Tibial artery (tissue), 4 donors: ENCODE measurements at regions not wholly inside any gene's neighbourhood (a gene's known extent, or its start where the extent isn't known, plus 50 kb on each side); places are given as distances from the start of the nearest gene placed in this dataset.

Source experiments
- DNase-seq, 2 donors: peaks; one replicate each; pipeline ENCODE4 v3.0.0-alpha.2; 2019
- H3K27ac ChIP-seq, 2 donors: fragments of 200-600 bp; sonication (generic) in 1 of 2; 1 replicate in 1 of 2; 2 replicates in 1 of 2; pipeline ENCODE4 v1.5.1; 2018 to 2019; ENCODE audit warnings: mild to moderate bottlenecking in 1 of 2
- H3K27me3 ChIP-seq, 2 donors: fragments of 200-600 bp; sonication (generic) in 1 of 2; one replicate each; pipeline versions ENCODE4 v1.5.1 to v1.6.0; 2016 to 2019
- H3K36me3 ChIP-seq, 3 donors: fragments of 200-600 bp; sonication (generic) in 2 of 3; one replicate each; pipeline ENCODE4 v1.5.1; 2016 to 2019; ENCODE audit warnings: mild to moderate bottlenecking in 2 of 3
- H3K4me1 ChIP-seq, 4 donors: fragments of 200-600 bp; sonication (generic) in 2 of 4; 1 replicate in 3 of 4; 2 replicates in 1 of 4; pipeline ENCODE4 v1.5.1; 2016 to 2019
- H3K4me3 ChIP-seq, 2 donors: fragments of 200-600 bp; sonication (generic) in 1 of 2; 1 replicate in 1 of 2; 2 replicates in 1 of 2; pipeline ENCODE4 v1.5.1; 2018 to 2019; ENCODE audit warnings: mild to moderate bottlenecking in 2 of 2
- H3K9me3 ChIP-seq, 3 donors: fragments of 200-600 bp; sonication (generic) in 1 of 3; one replicate each; pipeline ENCODE4 v1.5.1; 2016 to 2019
- intact Hi-C: fragments of 100-400 bp; cut with DNase I; formaldehyde crosslinking; loops from one replicate; pipeline ENCODE4 v1.15.0; 2023; ENCODE audit warnings: low total_unique reads
- TF ChIP-seq, protein P1 (sequence below), 2 experiments: fragments of 200-600 bp in 1 of 2; fragments of 450-650 bp in 1 of 2; IDR thresholded peaks; one replicate each; pipeline ENCODE4 v1.5.1; 2017 to 2019; ENCODE audit warnings: antibody characterized with exemption in 2 of 2, mild to moderate bottlenecking in 1 of 2, moderate library complexity in 1 of 2

DNA sequence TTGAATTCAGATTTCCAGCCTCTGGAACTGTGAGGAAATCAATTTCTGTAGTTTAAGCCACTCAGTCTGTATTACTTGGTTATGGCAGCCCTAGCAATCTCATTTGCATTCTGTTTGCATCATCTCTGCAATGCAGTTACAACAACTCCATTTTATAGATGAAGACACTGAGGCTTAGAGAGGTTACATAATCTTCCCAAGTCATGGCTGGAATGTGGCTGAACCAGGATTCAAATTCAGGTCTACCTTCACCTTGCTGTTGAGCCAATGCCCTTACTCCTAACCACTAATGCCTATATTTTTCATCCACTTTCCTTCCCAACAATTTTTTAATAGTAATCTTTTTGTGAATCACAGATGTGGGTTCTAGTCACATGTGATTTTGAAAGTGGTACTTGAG, 469.8 kb upstream of the CCL2 start:
- Histone ChIP-seq H3K27me3 (peaks cover 0 to 18% of the 10 kb centered on the region in 2 donors), H3K9me3 (no peaks in the 10 kb centered on the region), H3K27ac (no peak overlapping the region), H3K4me1 (no peaks in the 10 kb centered on the region), H3K4me3 (no peak overlapping the region), H3K36me3 (no peaks in the 10 kb centered on the region)
- TF ChIP-seq, protein P1, sequence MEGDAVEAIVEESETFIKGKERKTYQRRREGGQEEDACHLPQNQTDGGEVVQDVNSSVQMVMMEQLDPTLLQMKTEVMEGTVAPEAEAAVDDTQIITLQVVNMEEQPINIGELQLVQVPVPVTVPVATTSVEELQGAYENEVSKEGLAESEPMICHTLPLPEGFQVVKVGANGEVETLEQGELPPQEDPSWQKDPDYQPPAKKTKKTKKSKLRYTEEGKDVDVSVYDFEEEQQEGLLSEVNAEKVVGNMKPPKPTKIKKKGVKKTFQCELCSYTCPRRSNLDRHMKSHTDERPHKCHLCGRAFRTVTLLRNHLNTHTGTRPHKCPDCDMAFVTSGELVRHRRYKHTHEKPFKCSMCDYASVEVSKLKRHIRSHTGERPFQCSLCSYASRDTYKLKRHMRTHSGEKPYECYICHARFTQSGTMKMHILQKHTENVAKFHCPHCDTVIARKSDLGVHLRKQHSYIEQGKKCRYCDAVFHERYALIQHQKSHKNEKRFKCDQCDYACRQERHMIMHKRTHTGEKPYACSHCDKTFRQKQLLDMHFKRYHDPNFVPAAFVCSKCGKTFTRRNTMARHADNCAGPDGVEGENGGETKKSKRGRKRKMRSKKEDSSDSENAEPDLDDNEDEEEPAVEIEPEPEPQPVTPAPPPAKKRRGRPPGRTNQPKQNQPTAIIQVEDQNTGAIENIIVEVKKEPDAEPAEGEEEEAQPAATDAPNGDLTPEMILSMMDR (IDR thresholded peaks at IDR 0.05), result no peak
- intact Hi-C loops, result no loop called here
- DNase-seq, result no peak

DNA sequence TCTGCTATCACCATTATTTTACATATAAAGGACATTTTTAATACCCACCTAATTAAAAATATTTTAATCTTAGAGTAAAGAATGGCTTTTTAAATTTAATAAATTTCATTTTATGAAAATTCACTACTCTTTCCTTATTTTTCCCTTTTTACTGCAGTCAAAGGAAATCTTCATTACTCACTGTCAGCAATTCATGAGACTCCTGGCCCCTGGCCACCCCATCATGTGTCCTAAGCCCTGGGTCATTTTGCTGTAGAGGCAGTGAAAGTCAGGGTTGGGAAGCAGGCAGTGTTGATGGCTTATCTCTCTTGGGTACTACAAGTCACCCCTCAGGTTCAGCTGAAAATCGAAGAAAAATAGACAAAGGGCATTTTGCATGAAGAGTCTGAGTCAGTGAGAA, 468.6 kb upstream of the CCL2 start:
- no peaks in the 10 kb centered on the region for H3K4me1 ChIP-seq

DNA sequence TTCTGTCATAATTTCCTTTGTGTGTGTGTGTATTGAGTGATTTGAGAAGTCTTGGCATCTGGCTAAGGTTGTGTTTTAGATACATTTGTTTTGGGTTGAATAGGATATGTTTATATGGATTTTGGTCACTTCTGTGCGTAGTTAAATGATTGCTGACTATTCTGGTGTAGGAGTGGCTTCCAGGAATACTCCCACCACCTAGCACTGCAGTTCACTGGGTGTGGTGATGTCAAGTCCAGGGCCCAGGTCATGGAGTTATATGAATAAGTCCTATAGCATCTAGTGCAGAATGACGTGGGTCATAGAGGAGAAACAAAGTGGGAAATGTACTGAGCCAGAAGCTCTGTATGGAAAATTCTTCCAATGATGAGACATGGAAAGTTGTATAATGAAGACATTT, 465.4 kb upstream of the CCL2 start:
- Histone ChIP-seq H3K36me3 (no peaks in the 10 kb centered on the region), H3K4me1 (no peaks in the 10 kb centered on the region), H3K27me3 (peaks cover 0 to 9% of the 10 kb centered on the region in 2 donors), H3K27ac (no peak overlapping the region), H3K4me3 (no peak overlapping the region), H3K9me3 (no peaks in the 10 kb centered on the region)
- no peak for DNase-seq
- TF ChIP-seq, protein P1 (IDR thresholded peaks at IDR 0.05), result no peak
- intact Hi-C loops, result no loop called here

More for the DNA sequence above, 468.6 kb upstream of the CCL2 start:
- peak; percentile 66 to 68 for DNase-seq
- Histone ChIP-seq H3K27ac (no peak overlapping the region), H3K9me3 (no peaks in the 10 kb centered on the region), H3K4me3 (no peak overlapping the region), H3K27me3 (peaks cover 0 to 9% of the 10 kb centered on the region in 2 donors), H3K36me3 (no peaks in the 10 kb centered on the region)
- TF ChIP-seq, protein P1 (IDR thresholded peaks at IDR 0.05), result no peak
- intact Hi-C loops, result no loop called here

DNA sequence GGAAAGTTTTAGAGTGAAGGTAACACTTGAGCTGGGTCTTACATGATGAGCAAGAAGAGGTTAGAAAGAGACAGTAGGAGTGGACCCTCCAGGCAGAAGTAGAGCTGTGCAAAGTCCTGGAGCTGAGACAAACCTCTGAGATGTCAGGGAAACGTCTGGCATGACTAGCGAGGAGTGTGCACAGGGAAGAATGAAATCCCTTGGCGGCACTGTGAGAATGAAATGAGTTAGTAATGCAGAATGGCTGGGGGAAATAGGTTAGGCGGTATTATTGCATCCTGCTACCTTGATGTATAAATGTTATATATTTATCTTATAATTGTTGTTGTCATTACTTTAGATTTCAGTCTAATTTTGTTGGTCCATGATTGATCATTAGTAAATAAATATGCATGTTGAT, 457.9 kb upstream of the CCL2 start:
- Histone ChIP-seq H3K9me3 (no peaks in the 10 kb centered on the region), H3K27me3 (no peaks in the 10 kb centered on the region), H3K4me3 (no peak overlapping the region), H3K27ac (no peak overlapping the region), H3K36me3 (no peaks in the 10 kb centered on the region), H3K4me1 (no peaks in the 10 kb centered on the region)
- TF ChIP-seq, protein P1 (IDR thresholded peaks at IDR 0.05), result no peak
- intact Hi-C loops, result no loop called here
- DNase-seq, result no peak

DNA sequence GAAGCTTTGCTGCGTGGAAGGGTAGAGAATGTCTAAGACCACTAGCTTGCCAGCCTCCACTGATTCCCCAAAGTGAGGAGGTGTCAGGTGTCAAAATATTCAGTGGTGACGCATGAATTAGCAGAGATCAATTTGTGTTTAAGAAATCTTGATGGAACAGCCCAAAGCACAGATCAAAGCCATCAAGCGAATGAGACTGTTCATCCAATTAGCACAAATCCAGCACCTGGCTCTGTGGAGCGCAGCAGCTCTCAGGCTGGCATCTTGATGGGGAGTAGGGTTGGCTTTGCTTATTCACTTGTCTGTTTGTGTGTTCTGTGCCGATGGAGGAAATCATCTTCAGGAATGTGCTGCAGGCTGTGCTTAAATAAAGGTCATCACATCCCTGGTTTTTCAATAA, 456.8 kb upstream of the CCL2 start:
- no peak overlapping the region for H3K4me3 ChIP-seq
- H3K27ac ChIP-seq, result no peak overlapping the region
- TF ChIP-seq, protein P1 (IDR thresholded peaks at IDR 0.05), result no peak
- no peaks in the 10 kb centered on the region for H3K9me3 ChIP-seq
- intact Hi-C loops, result no loop called here
- H3K36me3 ChIP-seq, result no peaks in the 10 kb centered on the region
- no peaks in the 10 kb centered on the region for H3K4me1 ChIP-seq
- H3K27me3 ChIP-seq, result no peaks in the 10 kb centered on the region
- no peak for DNase-seq
